Kidney epithelial cell (primary cell): ENCODE measurements at regions not wholly inside any gene's neighbourhood (a gene's known extent, or its start where the extent isn't known, plus 50 kb on each side); places are given as distances from the start of the nearest gene placed in this dataset.

Experiments used
- DNase-seq: peaks from one replicate; pipeline ENCODE4 v3.0.0-alpha.2; 2010; ENCODE audit warnings: low read depth
- H3K27me3 ChIP-seq: 2 replicates; pipeline ENCODE4 v1.6.0; 2011; ENCODE audit warnings: low read length; ENCODE audit not compliant: control insufficient read depth, insufficient read depth
- H3K36me3 ChIP-seq: 2 replicates; pipeline ENCODE4 v1.5.1; 2011; ENCODE audit warnings: low read length; ENCODE audit not compliant: control insufficient read depth, insufficient read depth
- H3K4me3 ChIP-seq: 2 replicates; pipeline ENCODE4 v1.5.1; 2011; ENCODE audit warnings: low read depth, mild to moderate bottlenecking, control low read depth, low read length
- TF ChIP-seq, protein P1 (sequence below): IDR thresholded peaks from 2 replicates; pipeline ENCODE4 v1.5.1; 2011; ENCODE audit warnings: mild to moderate bottlenecking, moderate library complexity, low read length, control low read depth, inconsistent platforms; ENCODE audit not compliant: insufficient read depth, poor library complexity, severe bottlenecking

DNA sequence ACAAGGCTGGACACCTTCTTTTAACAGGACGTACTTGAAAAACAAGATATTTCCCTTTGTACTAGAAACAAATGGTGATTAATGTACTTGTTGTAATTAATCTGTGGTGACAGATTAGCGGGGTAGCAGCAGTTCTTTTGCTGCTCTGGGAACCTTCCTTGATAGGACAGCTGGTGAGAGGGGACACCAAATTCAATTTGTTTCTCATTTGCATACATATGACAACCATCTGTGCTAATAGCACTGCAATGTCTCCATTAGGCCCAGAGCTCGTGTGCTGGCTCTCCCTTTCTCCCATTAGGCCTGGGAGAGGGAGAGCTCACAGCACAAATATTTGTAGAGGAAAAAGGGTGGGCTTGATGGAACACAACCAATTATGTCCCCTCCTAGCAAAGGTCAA lies 221.0 kb upstream of the HS3ST3A1 start:
- Histone ChIP-seq H3K36me3 (no peaks in the 10 kb centered on the region), H3K27me3 (no peaks in the 10 kb centered on the region), H3K4me3 (no peak overlapping the region)
- TF ChIP-seq, protein P1, sequence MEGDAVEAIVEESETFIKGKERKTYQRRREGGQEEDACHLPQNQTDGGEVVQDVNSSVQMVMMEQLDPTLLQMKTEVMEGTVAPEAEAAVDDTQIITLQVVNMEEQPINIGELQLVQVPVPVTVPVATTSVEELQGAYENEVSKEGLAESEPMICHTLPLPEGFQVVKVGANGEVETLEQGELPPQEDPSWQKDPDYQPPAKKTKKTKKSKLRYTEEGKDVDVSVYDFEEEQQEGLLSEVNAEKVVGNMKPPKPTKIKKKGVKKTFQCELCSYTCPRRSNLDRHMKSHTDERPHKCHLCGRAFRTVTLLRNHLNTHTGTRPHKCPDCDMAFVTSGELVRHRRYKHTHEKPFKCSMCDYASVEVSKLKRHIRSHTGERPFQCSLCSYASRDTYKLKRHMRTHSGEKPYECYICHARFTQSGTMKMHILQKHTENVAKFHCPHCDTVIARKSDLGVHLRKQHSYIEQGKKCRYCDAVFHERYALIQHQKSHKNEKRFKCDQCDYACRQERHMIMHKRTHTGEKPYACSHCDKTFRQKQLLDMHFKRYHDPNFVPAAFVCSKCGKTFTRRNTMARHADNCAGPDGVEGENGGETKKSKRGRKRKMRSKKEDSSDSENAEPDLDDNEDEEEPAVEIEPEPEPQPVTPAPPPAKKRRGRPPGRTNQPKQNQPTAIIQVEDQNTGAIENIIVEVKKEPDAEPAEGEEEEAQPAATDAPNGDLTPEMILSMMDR = no peak
- no peak for DNase-seq

DNA sequence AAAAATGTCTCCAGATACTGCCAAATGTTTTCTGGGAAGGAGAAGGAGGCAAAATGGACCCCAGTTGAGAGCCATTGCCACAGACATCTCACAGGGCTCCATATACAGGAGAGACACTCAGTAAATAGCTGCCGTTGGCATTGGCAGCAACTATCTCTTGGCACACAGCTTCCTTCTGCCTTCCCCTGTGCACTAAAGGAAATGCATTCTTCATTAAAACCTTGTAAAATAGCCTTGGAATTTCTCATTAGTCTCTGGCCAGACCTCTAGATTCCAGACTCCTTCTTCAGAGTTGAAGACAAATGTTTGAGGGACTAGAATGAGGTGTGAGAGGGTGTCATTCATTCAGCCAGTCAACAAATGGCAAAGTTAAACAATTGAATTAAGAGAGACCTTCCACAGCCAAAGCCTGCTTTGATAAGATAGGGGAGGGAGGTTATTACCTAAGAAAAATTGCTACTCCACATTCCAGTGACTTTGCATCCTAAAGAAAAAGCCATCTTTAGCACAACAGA lies 223.9 kb upstream of the HS3ST3A1 start:
- Histone ChIP-seq H3K36me3 (no peaks in the 10 kb centered on the region), H3K4me3 (no peak overlapping the region), H3K27me3 (no peaks in the 10 kb centered on the region)
- DNase-seq = no peak
- TF ChIP-seq, protein P1 = no peak

DNA sequence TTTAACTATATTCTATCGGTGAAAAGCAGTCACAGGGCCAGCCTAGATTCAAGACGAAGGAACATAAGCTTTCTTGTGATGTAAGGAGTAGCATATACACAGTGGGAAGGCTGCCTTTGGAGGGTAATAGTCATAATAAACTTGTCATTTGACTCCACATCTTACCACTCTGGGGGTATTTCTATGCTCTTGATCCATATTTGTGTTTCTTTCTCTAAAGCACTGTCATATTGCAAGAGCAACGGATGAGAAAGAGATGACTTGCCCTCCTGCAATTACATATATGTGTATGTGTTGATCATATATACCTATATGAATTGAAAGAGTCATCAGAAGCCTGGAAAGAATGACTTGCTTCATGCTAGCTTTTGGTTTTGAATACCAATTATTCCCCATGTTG lies 225.4 kb upstream of the HS3ST3A1 start:
- DNase-seq = no peak
- Histone ChIP-seq H3K27me3 (no peaks in the 10 kb centered on the region), H3K4me3 (no peak overlapping the region), H3K36me3 (no peaks in the 10 kb centered on the region)
- TF ChIP-seq, protein P1 = no peak

GRCh38 chr17:13833921-13834320 lies 232.2 kb upstream of the HS3ST3A1 start:
- no peak for DNase-seq
- Histone ChIP-seq H3K27me3 (no peaks in the 10 kb centered on the region), H3K4me3 (no peak overlapping the region), H3K36me3 (no peaks in the 10 kb centered on the region)
- TF ChIP-seq, protein P1 = no peak

DNA sequence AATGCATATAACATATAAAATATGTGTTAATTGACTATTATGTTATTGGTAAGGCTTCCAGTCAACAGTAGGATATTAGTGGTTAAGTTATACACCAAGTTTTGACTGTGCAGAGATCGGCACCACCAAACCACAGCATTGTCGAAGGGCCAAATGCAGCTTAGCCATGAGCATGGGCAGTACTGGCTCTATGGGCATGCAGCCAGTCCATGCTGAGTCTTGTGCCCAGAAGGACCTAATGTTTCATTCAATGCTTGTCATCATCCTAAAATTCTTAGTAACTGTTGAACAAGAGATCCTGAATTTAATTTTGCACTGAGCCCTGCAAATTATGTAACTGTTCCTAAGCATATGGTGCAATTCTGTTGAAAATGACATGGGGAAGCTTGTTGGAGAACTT lies 233.4 kb upstream of the HS3ST3A1 start:
- Histone ChIP-seq H3K36me3 (no peaks in the 10 kb centered on the region), H3K4me3 (no peak overlapping the region), H3K27me3 (no peaks in the 10 kb centered on the region)
- TF ChIP-seq, protein P1 = no peak
- no peak for DNase-seq

- no peak for DNase-seq
- Histone ChIP-seq H3K36me3 (no peaks in the 10 kb centered on the region), H3K4me3 (no peak overlapping the region), H3K27me3 (no peaks in the 10 kb centered on the region)
- TF ChIP-seq, protein P1 = no peak
Observed at GRCh38 chr17:13837417-13837816, 231.9 kb upstream of the COX10 start.
